ENCODE measurements at regions not wholly inside any gene's neighbourhood (a gene's known extent, or its start where the extent isn't known, plus 50 kb on each side); places are given as distances from the start of the nearest gene placed in this dataset.
"Not testable (repeated sequence)": the region's sequence is repeated elsewhere in the genome, so short reads cannot be mapped to it uniquely, and the experiment has no call there.

- DNase-seq (ENCODE audit: low spot score), result no peak
Observed at GRCh38 chr13:80881495-80881894, 540.6 kb upstream of the SPRY2 start.

- no peak for DNase-seq (ENCODE audit: low spot score)
Observed at GRCh38 chr13:80881034-80881433, 540.1 kb upstream of the SPRY2 start.

- no peak for DNase-seq (ENCODE audit: low spot score)
Observed at GRCh38 chr13:80877944-80878241, 537.0 kb upstream of the SPRY2 start.

GRCh38 chr13:80877209-80877943, 536.5 kb upstream of the SPRY2 start:
- no peak for DNase-seq (ENCODE audit: low spot score)

GRCh38 chr13:80873589-80873988, 532.7 kb upstream of the SPRY2 start:
- DNase-seq (ENCODE audit: low spot score), result no peak

- not testable (repeated sequence) for DNase-seq (ENCODE audit: low spot score)
Observed at GRCh38 chr13:80871971-80872370, 531.0 kb upstream of the SPRY2 start.

- no peak for DNase-seq (ENCODE audit: low spot score)
Observed at GRCh38 chr13:80871481-80871880, 530.6 kb upstream of the SPRY2 start.

- DNase-seq (ENCODE audit: low spot score), result no peak
Observed at GRCh38 chr13:80870186-80870585, 529.3 kb upstream of the SPRY2 start.

- no peak for DNase-seq (ENCODE audit: low spot score)
Observed at GRCh38 chr13:80866921-80867320, 526.0 kb upstream of the SPRY2 start.

GRCh38 chr13:80865329-80865728, 524.4 kb upstream of the SPRY2 start:
- no peak for DNase-seq (ENCODE audit: low spot score)

GRCh38 chr13:80862456-80862855, 521.5 kb upstream of the SPRY2 start:
- DNase-seq (ENCODE audit: low spot score), result no peak

- no peak for DNase-seq (ENCODE audit: low spot score)
Observed at GRCh38 chr13:80860845-80861244, 519.9 kb upstream of the SPRY2 start.

- DNase-seq (ENCODE audit: low spot score), result no peak
Observed at GRCh38 chr13:80858131-80858530, 517.2 kb upstream of the SPRY2 start.

GRCh38 chr13:80857321-80857720, 516.4 kb upstream of the SPRY2 start:
- no peak for DNase-seq (ENCODE audit: low spot score)

GRCh38 chr13:80850771-80851170, 509.8 kb upstream of the SPRY2 start:
- no peak for DNase-seq (ENCODE audit: low spot score)

GRCh38 chr13:80844164-80844563, 503.2 kb upstream of the SPRY2 start:
- no peak for DNase-seq (ENCODE audit: low spot score)

- DNase-seq (ENCODE audit: low spot score), result no peak
Observed at GRCh38 chr13:80841414-80841813, 500.5 kb upstream of the SPRY2 start.

- DNase-seq (ENCODE audit: low spot score), result no peak
Observed at GRCh38 chr13:80840316-80840976, 499.5 kb upstream of the SPRY2 start.

- no peak for DNase-seq (ENCODE audit: low spot score)
Observed at GRCh38 chr13:80835902-80836301, 495.0 kb upstream of the SPRY2 start.

- no peak for DNase-seq (ENCODE audit: low spot score)
Observed at GRCh38 chr13:80830431-80830830, 489.5 kb upstream of the SPRY2 start.

- DNase-seq (ENCODE audit: low spot score), result no peak
Observed at GRCh38 chr13:80828759-80829158, 487.8 kb upstream of the SPRY2 start.

- DNase-seq (ENCODE audit: low spot score), result no peak
Observed at GRCh38 chr13:80825276-80825675, 484.4 kb upstream of the SPRY2 start.

GRCh38 chr13:80824229-80824628, 483.3 kb upstream of the SPRY2 start:
- DNase-seq (ENCODE audit: low spot score), result no peak

- DNase-seq (ENCODE audit: low spot score), result no peak
Observed at GRCh38 chr13:80823472-80823871, 482.5 kb upstream of the SPRY2 start.

Data from HuH-7 (cell line).